SU-DHL-6 (cell line): ENCODE measurements at regions not wholly inside any gene's neighbourhood (a gene's known extent, or its start where the extent isn't known, plus 50 kb on each side); places are given as distances from the start of the nearest gene placed in this dataset.

Experiments
- EZH2phosphoT487 ChIP-seq: fragments of 200-600 bp; sonication (generic), shearing (Covaris generic); conservative IDR thresholded peaks from 2 replicates; pipeline ENCODE4 v1.6.1; 2018; ENCODE audit warnings: mild to moderate bottlenecking, antibody characterized with exemption, low read length, moderate library complexity, mixed read lengths
- TF ChIP-seq, protein P1 (sequence below): fragments of 200-600 bp; sonication (generic); IDR thresholded peaks from one replicate; pipeline ENCODE4 v1.5.1; 2017; ENCODE audit warnings: antibody characterized with exemption, mild to moderate bottlenecking, low read length, moderate library complexity; ENCODE audit not compliant: insufficient read depth, poor library complexity, severe bottlenecking

DNA sequence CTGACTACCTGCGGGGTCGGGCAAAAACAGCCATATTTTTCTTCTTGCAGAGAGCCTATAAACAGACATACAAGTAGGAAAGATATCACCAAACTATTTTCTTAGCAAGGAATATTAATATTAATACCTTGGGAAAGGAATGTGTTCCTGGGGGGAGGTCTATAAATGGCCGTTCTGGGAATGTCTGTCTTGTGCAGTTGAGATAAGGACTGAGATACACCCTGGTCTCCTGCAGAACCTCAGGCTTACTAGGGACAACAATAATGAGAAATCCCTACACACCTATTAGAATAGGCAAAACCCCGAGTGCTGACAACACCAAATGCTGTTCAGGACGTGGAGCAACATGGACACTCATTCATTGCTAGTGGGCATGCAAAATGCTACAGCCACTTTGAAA is 297.2 kb downstream of the DRD1 start:
- TF ChIP-seq, protein P1, sequence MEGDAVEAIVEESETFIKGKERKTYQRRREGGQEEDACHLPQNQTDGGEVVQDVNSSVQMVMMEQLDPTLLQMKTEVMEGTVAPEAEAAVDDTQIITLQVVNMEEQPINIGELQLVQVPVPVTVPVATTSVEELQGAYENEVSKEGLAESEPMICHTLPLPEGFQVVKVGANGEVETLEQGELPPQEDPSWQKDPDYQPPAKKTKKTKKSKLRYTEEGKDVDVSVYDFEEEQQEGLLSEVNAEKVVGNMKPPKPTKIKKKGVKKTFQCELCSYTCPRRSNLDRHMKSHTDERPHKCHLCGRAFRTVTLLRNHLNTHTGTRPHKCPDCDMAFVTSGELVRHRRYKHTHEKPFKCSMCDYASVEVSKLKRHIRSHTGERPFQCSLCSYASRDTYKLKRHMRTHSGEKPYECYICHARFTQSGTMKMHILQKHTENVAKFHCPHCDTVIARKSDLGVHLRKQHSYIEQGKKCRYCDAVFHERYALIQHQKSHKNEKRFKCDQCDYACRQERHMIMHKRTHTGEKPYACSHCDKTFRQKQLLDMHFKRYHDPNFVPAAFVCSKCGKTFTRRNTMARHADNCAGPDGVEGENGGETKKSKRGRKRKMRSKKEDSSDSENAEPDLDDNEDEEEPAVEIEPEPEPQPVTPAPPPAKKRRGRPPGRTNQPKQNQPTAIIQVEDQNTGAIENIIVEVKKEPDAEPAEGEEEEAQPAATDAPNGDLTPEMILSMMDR, result no peak
- TF ChIP-seq EZH2phosphoT487, result no peak
